Esophagus squamous epithelium (tissue), 5 donors: ENCODE measurements at regions not wholly inside any gene's neighbourhood (a gene's known extent, or its start where the extent isn't known, plus 50 kb on each side); places are given as distances from the start of the nearest gene placed in this dataset.

Experiments used
- DNase-seq: peaks from one replicate; lab custom pipeline; 2025; lab: John Stamatoyannopoulos, UW
- H3K27ac ChIP-seq, 4 donors: fragments of 200-600 bp; sonication (generic); one replicate each; pipeline ENCODE4 v1.5.1; 2016 to 2019; ENCODE audit warnings: mild to moderate bottlenecking in 1 of 4
- H3K27me3 ChIP-seq, 4 donors: fragments of 200-600 bp; sonication (generic); 1 replicate in 3 of 4; 2 replicates in 1 of 4; pipeline versions ENCODE4 v1.5.1 to v1.6.0; 2017 to 2021; ENCODE audit warnings: antibody characterized with exemption in 1 of 4
- H3K36me3 ChIP-seq, 3 donors: fragments of 200-600 bp; sonication (generic); one replicate each; pipeline ENCODE4 v1.5.1; 2016 to 2019
- H3K4me1 ChIP-seq, 3 donors: fragments of 200-600 bp; sonication (generic); one replicate each; pipeline ENCODE4 v1.5.1; 2017 to 2019
- H3K4me3 ChIP-seq, 4 donors: fragments of 200-600 bp; sonication (generic); 1 replicate in 3 of 4; 2 replicates in 1 of 4; pipeline ENCODE4 v1.5.1; 2016 to 2019; ENCODE audit warnings: mild to moderate bottlenecking in 2 of 4, moderate library complexity in 1 of 4
- H3K9me3 ChIP-seq, 3 donors: fragments of 200-600 bp; sonication (generic); one replicate each; pipeline ENCODE4 v1.5.1; 2016 to 2019
- POLR2A ChIP-seq, 4 donors: fragments of 450-650 bp; IDR thresholded peaks; one replicate each; pipeline ENCODE4 v1.6.1; 2017; ENCODE audit warnings: antibody characterized with exemption in 4 of 4, mild to moderate bottlenecking in 4 of 4, moderate library complexity in 3 of 4
- WGBS, 2 donors: methylation state at CpG; one replicate each; pipeline ENCODE4 v1.1.5; 2018; 5-methylcytosine and 5-hydroxymethylcytosine counted together
- intact Hi-C: fragments of 100-400 bp; cut with DNase I; formaldehyde crosslinking; loops from one replicate; pipeline ENCODE4 v1.15.0; 2022
- TF ChIP-seq, protein P1 (sequence below), 6 experiments: fragments of 450-650 bp in 4 of 6; fragments of 200-600 bp in 2 of 6; sonication (generic) in 2 of 6; IDR thresholded peaks; one replicate each; pipeline ENCODE4 v1.5.1; 2016 to 2019; ENCODE audit warnings: antibody characterized with exemption in 6 of 6, mild to moderate bottlenecking in 4 of 6, moderate library complexity in 4 of 6
- donor health status: DM: yes; HTN: yes; CAD: no.

DNA sequence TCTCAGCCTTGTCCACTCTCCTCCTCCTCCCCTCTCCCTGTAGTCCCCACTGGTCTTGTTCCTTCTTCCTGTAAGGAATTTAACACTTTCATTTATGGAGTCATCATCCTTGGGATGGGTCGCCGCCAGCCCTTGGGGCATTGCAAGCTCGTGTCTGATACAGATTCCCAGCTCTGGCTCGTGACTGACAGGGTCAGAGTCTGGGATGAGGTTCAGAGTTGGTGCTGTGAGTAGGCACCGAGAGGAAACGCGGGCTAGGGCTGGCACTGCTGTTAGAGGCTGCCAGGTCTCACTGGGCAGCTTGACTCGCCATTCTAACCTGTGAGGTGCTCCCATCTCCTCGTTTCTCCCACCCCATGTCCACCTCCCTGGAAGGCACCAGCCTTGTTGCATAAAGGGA is 407.0 kb downstream of the SOX9 start:
- intact Hi-C loops, result no loop called here
- Histone ChIP-seq H3K27me3 (no peaks in the 10 kb centered on the region), H3K36me3 (no peaks in the 10 kb centered on the region), H3K4me1 (peaks cover 0 to 40% (median 3%) of the 10 kb centered on the region in 3 donors), H3K27ac (no peak overlapping the region), H3K4me3 (no peak overlapping the region), H3K9me3 (no peaks in the 10 kb centered on the region)
- 54 to 75% methylated on average over 6 to 9 of the region's 9 CpGs for WGBS, 2 donors
- no peak for DNase-seq
- TF ChIP-seq, protein P1, sequence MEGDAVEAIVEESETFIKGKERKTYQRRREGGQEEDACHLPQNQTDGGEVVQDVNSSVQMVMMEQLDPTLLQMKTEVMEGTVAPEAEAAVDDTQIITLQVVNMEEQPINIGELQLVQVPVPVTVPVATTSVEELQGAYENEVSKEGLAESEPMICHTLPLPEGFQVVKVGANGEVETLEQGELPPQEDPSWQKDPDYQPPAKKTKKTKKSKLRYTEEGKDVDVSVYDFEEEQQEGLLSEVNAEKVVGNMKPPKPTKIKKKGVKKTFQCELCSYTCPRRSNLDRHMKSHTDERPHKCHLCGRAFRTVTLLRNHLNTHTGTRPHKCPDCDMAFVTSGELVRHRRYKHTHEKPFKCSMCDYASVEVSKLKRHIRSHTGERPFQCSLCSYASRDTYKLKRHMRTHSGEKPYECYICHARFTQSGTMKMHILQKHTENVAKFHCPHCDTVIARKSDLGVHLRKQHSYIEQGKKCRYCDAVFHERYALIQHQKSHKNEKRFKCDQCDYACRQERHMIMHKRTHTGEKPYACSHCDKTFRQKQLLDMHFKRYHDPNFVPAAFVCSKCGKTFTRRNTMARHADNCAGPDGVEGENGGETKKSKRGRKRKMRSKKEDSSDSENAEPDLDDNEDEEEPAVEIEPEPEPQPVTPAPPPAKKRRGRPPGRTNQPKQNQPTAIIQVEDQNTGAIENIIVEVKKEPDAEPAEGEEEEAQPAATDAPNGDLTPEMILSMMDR (IDR thresholded peaks at IDR 0.05), result no peak
- TF ChIP-seq POLR2A (IDR thresholded peaks at IDR 0.05), result no peak

DNA sequence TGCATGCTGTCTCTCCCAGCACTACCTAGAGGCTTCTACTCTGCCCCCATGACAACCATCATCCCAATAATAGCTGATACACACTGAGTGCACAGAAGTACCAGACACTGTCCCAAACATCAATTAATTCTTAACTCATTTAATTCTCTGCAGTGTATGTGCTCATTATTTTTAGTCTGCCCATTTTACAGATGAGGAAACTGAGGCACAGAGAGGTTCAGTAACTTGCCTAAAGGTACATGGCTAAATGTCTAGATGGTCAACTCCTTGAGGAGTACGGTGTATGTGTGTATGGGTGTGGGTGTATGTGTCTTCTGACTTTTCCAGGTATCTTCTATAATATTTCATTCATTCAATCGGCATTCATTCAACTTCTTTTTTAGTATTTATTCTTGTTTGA is 407.9 kb downstream of the SOX9 start:
- intact Hi-C loops, result no loop called here
- no peaks in the 10 kb centered on the region for H3K36me3 ChIP-seq
- no peaks in the 10 kb centered on the region for H3K27me3 ChIP-seq
- no peak overlapping the region for H3K27ac ChIP-seq
- 93 to 100% methylated on average over 2 of the region's 2 CpGs for WGBS, 2 donors
- TF ChIP-seq, protein P1 (IDR thresholded peaks at IDR 0.05), result no peak
- TF ChIP-seq POLR2A (IDR thresholded peaks at IDR 0.05), result no peak
- peaks cover 0 to 33% (median 2%) of the 10 kb centered on the region in 3 donors for H3K4me1 ChIP-seq
- no peak for DNase-seq
- H3K4me3 ChIP-seq, result no peak overlapping the region
- H3K9me3 ChIP-seq, result no peaks in the 10 kb centered on the region

DNA sequence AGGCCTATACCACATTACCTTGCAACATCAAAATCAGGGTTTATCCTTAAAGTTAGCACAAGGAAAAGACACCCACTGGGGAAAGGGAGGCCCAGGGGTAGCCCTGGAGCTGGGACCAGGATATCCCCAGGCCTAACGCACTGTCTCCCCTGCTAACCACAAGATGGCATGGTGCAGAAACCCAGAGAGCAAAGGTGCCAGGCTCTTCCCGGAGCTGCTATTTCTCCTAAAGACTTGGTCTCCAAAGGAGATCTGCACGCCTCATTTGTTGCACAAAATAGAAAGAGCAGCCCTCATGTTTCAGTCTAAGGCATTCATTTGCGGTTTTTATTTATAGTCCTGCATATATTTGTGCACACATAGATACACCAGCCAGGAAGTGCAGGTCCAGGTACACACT is 408.6 kb downstream of the SOX9 start:
- TF ChIP-seq POLR2A (IDR thresholded peaks at IDR 0.05), result no peak
- TF ChIP-seq, protein P1 (IDR thresholded peaks at IDR 0.05), result peak in 1 of 6 experiments; percentile 13
- H3K4me1 ChIP-seq, result peaks cover 0 to 28% (median 0%) of the 10 kb centered on the region in 3 donors
- no peak for DNase-seq
- WGBS, 2 donors, result 37 to 41% methylated on average over 4 of the region's 4 CpGs
- no peaks in the 10 kb centered on the region for H3K27me3 ChIP-seq
- no peaks in the 10 kb centered on the region for H3K36me3 ChIP-seq
- H3K9me3 ChIP-seq, result no peaks in the 10 kb centered on the region
- no peak overlapping the region for H3K27ac ChIP-seq
- H3K4me3 ChIP-seq, result no peak overlapping the region
- intact Hi-C loops, result no loop called here

DNA sequence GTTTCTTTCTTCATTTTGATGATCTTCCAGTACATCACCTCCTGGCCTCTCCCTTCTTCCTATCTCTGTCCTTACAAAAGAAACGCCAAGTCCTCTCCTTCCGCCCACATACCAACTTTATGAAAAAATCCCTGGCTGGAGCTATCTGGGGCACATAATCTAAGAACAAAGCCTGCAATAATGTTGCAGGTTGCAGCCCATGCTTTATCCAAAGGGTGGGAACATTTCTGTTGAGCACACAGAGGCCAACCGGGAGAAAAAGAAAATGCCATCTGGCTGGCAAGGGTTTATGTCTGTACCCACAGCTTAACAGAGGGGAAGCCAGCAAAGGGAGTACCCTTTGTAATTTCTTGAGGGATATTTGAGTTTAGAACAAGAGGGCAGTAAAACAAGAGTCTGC is 409.6 kb downstream of the SOX9 start:
- Histone ChIP-seq H3K9me3 (no peaks in the 10 kb centered on the region), H3K4me1 (peaks cover 0 to 27% (median 0%) of the 10 kb centered on the region in 3 donors), H3K36me3 (no peaks in the 10 kb centered on the region), H3K27ac (no peak overlapping the region), H3K27me3 (no peaks in the 10 kb centered on the region), H3K4me3 (no peak overlapping the region)
- intact Hi-C loops, result loop anchor here (10.0 kb wide), 1 partner anchor 406 kb away; the partner anchor contains the start of gene SOX9
- no peak for DNase-seq
- 53 to 85% methylated on average over 3 of the region's 3 CpGs for WGBS, 2 donors
- TF ChIP-seq POLR2A (IDR thresholded peaks at IDR 0.05), result no peak
- TF ChIP-seq, protein P1 (IDR thresholded peaks at IDR 0.05), result no peak

DNA sequence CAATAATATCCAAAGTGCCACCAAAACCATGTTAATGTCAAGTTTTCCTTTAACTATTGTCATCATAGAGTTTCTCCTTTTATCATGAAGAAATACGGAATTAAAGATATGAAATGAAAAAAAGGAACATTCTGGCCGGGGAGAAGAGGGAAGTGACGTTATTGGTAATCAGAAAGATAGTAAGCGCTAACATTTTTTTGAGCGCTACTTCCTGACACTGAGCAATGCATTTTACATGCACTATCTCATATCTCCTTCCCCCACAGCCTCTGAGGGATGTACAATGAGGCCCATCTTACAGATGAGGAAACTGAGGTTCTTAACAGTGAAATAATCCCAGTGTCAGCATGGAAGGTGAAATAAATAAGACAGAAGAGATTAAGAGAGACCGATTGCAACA is 410.9 kb downstream of the SOX9 start:
- no peak for DNase-seq
- intact Hi-C loops, result loop anchor here (10.0 kb wide), 1 partner anchor 407 kb away; the partner anchor contains the start of gene SOX9
- Histone ChIP-seq H3K4me3 (no peak overlapping the region), H3K27ac (no peak overlapping the region), H3K27me3 (no peaks in the 10 kb centered on the region), H3K36me3 (no peaks in the 10 kb centered on the region), H3K9me3 (no peaks in the 10 kb centered on the region), H3K4me1 (peaks cover 0 to 21% (median 0%) of the 10 kb centered on the region in 3 donors)
- TF ChIP-seq, protein P1 (IDR thresholded peaks at IDR 0.05), result no peak
- no peak for TF ChIP-seq POLR2A (IDR thresholded peaks at IDR 0.05)
- 74 to 75% methylated on average over 6 of the region's 6 CpGs for WGBS, 2 donors
